HEK293 (cell line): ENCODE measurements at regions not wholly inside any gene's neighbourhood (a gene's known extent, or its start where the extent isn't known, plus 50 kb on each side); places are given as distances from the start of the nearest gene placed in this dataset.

Experiments
- CTCF ChIA-PET: fragments of 350-600 bp; formaldehyde crosslinking; extraction: SDS; loops from one replicate; lab custom pipeline; 2021; ENCODE audit warnings: antibody characterized with exemption; lab: Yijun Ruan, JAX
- POLR2A ChIA-PET: fragments of 300-600 bp; formaldehyde crosslinking; extraction: SDS; loops from one replicate; lab custom pipeline; 2020; ENCODE audit warnings: antibody characterized with exemption, inconsistent platforms; lab: Yijun Ruan, JAX
- H3K27ac ChIP-seq: fragments of 200-500 bp; sonication (Bioruptor generic); 2 replicates; pipeline ENCODE4 v1.5.1; 2014; ENCODE audit warnings: low read depth, low read length, control low read depth, inconsistent platforms; ENCODE audit errors: extremely low read depth
- H3K36me3 ChIP-seq, 2 experiments: fragments of 200-500 bp in 1 of 2; sonication (Bioruptor generic) in 1 of 2; 1 replicate in 1 of 2; 2 replicates in 1 of 2; pipeline ENCODE4 v1.5.1; 2014 to 2017; ENCODE audit warnings: inconsistent platforms in 2 of 2, low read length in 2 of 2; ENCODE audit not compliant: control insufficient read depth in 2 of 2, insufficient read depth in 1 of 2
- H3K4me1 ChIP-seq: fragments of 200-500 bp; sonication (Bioruptor generic); 2 replicates; pipeline ENCODE4 v1.5.1; 2014; ENCODE audit warnings: mild to moderate bottlenecking, low read length, inconsistent platforms; ENCODE audit not compliant: control insufficient read depth, insufficient read depth
- H3K4me3 ChIP-seq: 2 replicates; pipeline ENCODE4 v1.5.1; 2011; ENCODE audit warnings: low read depth, mild to moderate bottlenecking, control low read depth, low read length, moderate library complexity
- H3K9me3 ChIP-seq: fragments of 200-500 bp; sonication (Bioruptor generic); 2 replicates; pipeline ENCODE4 v1.5.1; 2014; ENCODE audit warnings: low read depth, low read length, inconsistent platforms; ENCODE audit not compliant: control insufficient read depth, insufficient read depth
- BCL6B ChIP-seq: fragments of 450-650 bp; formaldehyde crosslinking; IDR thresholded peaks from 2 replicates; pipeline ENCODE4 v1.5.1; 2017; ENCODE audit warnings: missing biosample characterization, missing genetic modification characterization
- GLIS1 ChIP-seq: fragments of 450-650 bp; formaldehyde crosslinking; IDR thresholded peaks from 2 replicates; pipeline ENCODE4 v1.5.1; 2016; ENCODE audit warnings: missing biosample characterization, missing genetic modification characterization
- PRDM4 ChIP-seq: fragments of 450-650 bp; formaldehyde crosslinking; IDR thresholded peaks from 2 replicates; pipeline ENCODE4 v1.5.1; 2017; ENCODE audit warnings: missing biosample characterization, missing genetic modification characterization
- RBAK ChIP-seq: fragments of 450-650 bp; formaldehyde crosslinking; IDR thresholded peaks from 2 replicates; pipeline ENCODE4 v1.5.1; 2016; ENCODE audit warnings: missing biosample characterization, missing genetic modification characterization
- TRIM28 ChIP-seq: IDR thresholded peaks from 2 replicates; pipeline ENCODE4 v1.6.1; 2011; ENCODE audit warnings: low read length, control low read depth, borderline replicate concordance
- ZBTB20 ChIP-seq: fragments of 450-650 bp; formaldehyde crosslinking; IDR thresholded peaks from 2 replicates; pipeline ENCODE4 v1.5.1; 2016; ENCODE audit warnings: missing biosample characterization, missing genetic modification characterization
- ZNF138 ChIP-seq: fragments of 450-650 bp; formaldehyde crosslinking; IDR thresholded peaks from 2 replicates; pipeline ENCODE4 v1.5.1; 2016; ENCODE audit warnings: missing biosample characterization, missing genetic modification characterization, borderline replicate concordance
- ZNF174 ChIP-seq: fragments of 450-650 bp; formaldehyde crosslinking; IDR thresholded peaks from 2 replicates; pipeline ENCODE4 v1.5.0; 2017; ENCODE audit warnings: missing biosample characterization, mild to moderate bottlenecking, missing genetic modification characterization
- ZNF18 ChIP-seq: fragments of 450-650 bp; formaldehyde crosslinking; IDR thresholded peaks from 2 replicates; pipeline ENCODE4 v1.5.1; 2016; ENCODE audit warnings: missing biosample characterization, missing genetic modification characterization
- ZNF202 ChIP-seq: fragments of 450-650 bp; formaldehyde crosslinking; IDR thresholded peaks from 2 replicates; pipeline ENCODE4 v1.5.1; 2016; ENCODE audit warnings: missing biosample characterization, missing genetic modification characterization, borderline replicate concordance
- ZNF214 ChIP-seq: fragments of 450-650 bp; formaldehyde crosslinking; IDR thresholded peaks from 2 replicates; pipeline ENCODE4 v1.5.1; 2017; ENCODE audit warnings: missing biosample characterization, mild to moderate bottlenecking, missing genetic modification characterization, borderline replicate concordance
- ZNF302 ChIP-seq: fragments of 450-650 bp; formaldehyde crosslinking; IDR thresholded peaks from 2 replicates; pipeline ENCODE4 v1.5.1; 2016; ENCODE audit warnings: missing biosample characterization, missing genetic modification characterization, low read depth
- ZNF335 ChIP-seq: fragments of 450-650 bp; formaldehyde crosslinking; conservative IDR thresholded peaks from 2 replicates; pipeline ENCODE4 v1.5.1; 2016; ENCODE audit warnings: missing biosample characterization, missing genetic modification characterization
- ZNF350 ChIP-seq: fragments of 450-650 bp; formaldehyde crosslinking; IDR thresholded peaks from 2 replicates; pipeline ENCODE4 v1.5.0; 2017; ENCODE audit warnings: missing biosample characterization, mild to moderate bottlenecking, missing genetic modification characterization
- ZNF366 ChIP-seq: fragments of 450-650 bp; formaldehyde crosslinking; conservative IDR thresholded peaks from 2 replicates; pipeline ENCODE4 v1.5.1; 2016; ENCODE audit warnings: missing biosample characterization, missing genetic modification characterization
- ZNF37A ChIP-seq: fragments of 450-650 bp; IDR thresholded peaks from 2 replicates; pipeline ENCODE4 v1.5.1; 2018; ENCODE audit warnings: missing biosample characterization, missing genetic modification characterization
- ZNF560 ChIP-seq: fragments of 450-650 bp; formaldehyde crosslinking; IDR thresholded peaks from 2 replicates; pipeline ENCODE4 v1.5.1; 2017; ENCODE audit warnings: missing biosample characterization, missing genetic modification characterization, borderline replicate concordance
- ZNF830 ChIP-seq: fragments of 450-650 bp; IDR thresholded peaks from 2 replicates; pipeline ENCODE4 v1.5.0; 2018; ENCODE audit warnings: missing biosample characterization, missing genetic modification characterization, low read depth, mild to moderate bottlenecking, moderate library complexity
- TF ChIP-seq, protein P1 (sequence below): fragments of 450-650 bp; formaldehyde crosslinking; IDR thresholded peaks from 2 replicates; pipeline ENCODE4 v1.5.1; 2016; ENCODE audit warnings: missing biosample characterization, missing genetic modification characterization

- Histone ChIP-seq H3K27ac (no peak overlapping the region), H3K36me3 (no peaks in the 10 kb centered on the region), H3K4me1 (no peaks in the 10 kb centered on the region), H3K4me3 (no peak overlapping the region), H3K9me3 (no peaks in the 10 kb centered on the region)
- ChIA-PET POLR2A (no interaction called here), CTCF (no interaction called here)
- TF ChIP-seq ZNF174 (tag by site-specific recombination), result no peak
- no peak for TF ChIP-seq ZNF202 (tag by site-specific recombination)
- no peak for TF ChIP-seq ZNF37A (tag by site-specific recombination)
- TF ChIP-seq ZNF302 (tag by site-specific recombination), result no peak
Measured at GRCh38 chr11:96624126-96624525, 234.3 kb downstream of the JRKL start.

DNA sequence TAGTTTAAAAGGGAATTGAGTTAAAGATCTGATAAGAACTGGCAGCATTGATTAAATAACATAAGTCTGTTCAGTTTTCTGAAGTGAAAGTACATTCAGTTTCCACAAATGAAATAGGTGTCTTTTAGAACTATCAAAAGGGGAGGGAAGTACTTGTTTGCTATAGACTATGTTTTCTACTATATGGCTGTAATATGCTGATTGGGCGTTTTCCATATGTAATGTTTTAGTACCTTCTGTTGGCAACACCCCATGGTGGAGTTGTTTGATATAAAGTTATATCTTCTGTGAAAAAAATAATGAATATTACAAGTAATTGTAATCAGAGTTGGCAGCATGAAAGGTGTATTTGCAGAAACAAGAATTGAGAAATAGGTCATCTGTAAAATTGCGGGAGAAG, 237.6 kb downstream of the JRKL start:
- Histone ChIP-seq H3K36me3 (no peaks in the 10 kb centered on the region), H3K4me3 (no peak overlapping the region), H3K9me3 (no peaks in the 10 kb centered on the region)
- ChIA-PET POLR2A (no interaction called here), CTCF (no interaction called here)
- no peak for TF ChIP-seq ZBTB20 (tag by site-specific recombination)
- no peak for TF ChIP-seq ZNF214 (tag by site-specific recombination)
- no peak for TF ChIP-seq PRDM4 (tag by site-specific recombination)
- no peak for TF ChIP-seq ZNF366 (tag by site-specific recombination)
- TF ChIP-seq ZNF335 (tag by site-specific recombination), result no peak
- TF ChIP-seq, protein P1, sequence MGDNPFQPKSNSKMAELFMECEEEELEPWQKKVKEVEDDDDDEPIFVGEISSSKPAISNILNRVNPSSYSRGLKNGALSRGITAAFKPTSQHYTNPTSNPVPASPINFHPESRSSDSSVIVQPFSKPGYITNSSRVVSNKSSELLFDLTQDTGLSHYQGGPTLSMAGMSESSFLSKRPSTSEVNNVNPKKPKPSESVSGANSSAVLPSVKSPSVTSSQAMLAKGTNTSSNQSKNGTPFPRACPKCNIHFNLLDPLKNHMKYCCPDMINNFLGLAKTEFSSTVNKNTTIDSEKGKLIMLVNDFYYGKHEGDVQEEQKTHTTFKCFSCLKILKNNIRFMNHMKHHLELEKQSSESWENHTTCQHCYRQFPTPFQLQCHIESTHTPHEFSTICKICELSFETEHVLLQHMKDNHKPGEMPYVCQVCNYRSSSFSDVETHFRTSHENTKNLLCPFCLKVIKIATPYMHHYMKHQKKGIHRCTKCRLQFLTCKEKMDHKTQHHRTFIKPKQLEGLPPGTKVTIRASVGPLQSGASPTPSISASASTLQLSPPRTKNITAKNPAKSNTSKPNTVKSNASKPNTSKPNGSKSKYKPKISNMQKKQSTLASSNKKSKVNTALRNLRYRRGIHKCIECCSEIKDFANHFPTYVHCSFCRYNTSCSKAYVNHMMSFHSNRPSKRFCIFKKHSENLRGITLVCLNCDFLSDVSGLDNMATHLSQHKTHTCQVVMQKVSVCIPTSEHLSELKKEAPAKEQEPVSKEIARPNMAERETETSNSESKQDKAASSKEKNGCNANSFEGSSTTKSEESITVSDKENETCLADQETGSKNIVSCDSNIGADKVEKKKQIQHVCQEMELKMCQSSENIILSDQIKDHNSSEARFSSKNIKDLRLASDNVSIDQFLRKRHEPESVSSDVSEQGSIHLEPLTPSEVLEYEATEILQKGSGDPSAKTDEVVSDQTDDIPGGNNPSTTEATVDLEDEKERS (tag by site-specific recombination), result no peak
- no peak for TF ChIP-seq ZNF830 (tag by site-specific recombination)
- TF ChIP-seq ZNF138 (tag by site-specific recombination), result no peak
- no peak for TF ChIP-seq TRIM28
- TF ChIP-seq BCL6B, result no peak
- no peak for TF ChIP-seq GLIS1 (tag by site-specific recombination)
- TF ChIP-seq, all 188 proteins: peak for 0
- H3K4me1 ChIP-seq, result no peaks in the 10 kb centered on the region
- no peak overlapping the region for H3K27ac ChIP-seq

DNA sequence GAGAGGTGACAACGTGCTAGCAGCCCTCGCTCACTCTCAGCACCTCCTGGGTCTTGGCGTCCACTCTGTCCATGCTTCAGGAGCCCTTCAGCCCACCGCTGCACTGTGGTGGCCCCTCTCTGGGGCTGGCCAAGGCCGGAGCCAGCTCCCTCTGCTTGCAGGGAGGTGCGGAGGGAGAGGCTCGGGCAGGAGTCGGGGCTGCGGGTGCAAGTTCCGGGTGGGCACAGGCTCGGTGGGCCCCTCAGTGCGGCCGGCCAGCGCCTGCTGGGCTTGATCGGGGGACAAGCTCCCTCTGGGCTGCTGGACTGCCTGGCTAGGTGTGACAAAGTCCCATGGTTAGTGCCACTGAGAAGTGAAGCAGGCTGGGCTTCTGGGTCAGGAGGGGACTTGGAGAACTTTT, 245.8 kb downstream of the JRKL start:
- POLR2A ChIA-PET, result no interaction called here
- H3K36me3 ChIP-seq, result no peaks in the 10 kb centered on the region
- no peaks in the 10 kb centered on the region for H3K9me3 ChIP-seq
- no peak overlapping the region for H3K4me3 ChIP-seq
- CTCF ChIA-PET, result no interaction called here
- no peaks in the 10 kb centered on the region for H3K4me1 ChIP-seq
- no peak overlapping the region for H3K27ac ChIP-seq
- TF ChIP-seq ZNF350 (tag by site-specific recombination), result no peak
- no peak for TF ChIP-seq ZNF18 (tag by site-specific recombination)
- no peak for TF ChIP-seq ZNF560 (tag by site-specific recombination)
- no peak for TF ChIP-seq RBAK (tag by site-specific recombination)
